Pancreas (tissue), 10 donors: ENCODE measurements at regions not wholly inside any gene's neighbourhood (a gene's known extent, or its start where the extent isn't known, plus 50 kb on each side); places are given as distances from the start of the nearest gene placed in this dataset.

ENCODE experiments used
- ATAC-seq, 4 donors: fragments of 200-7000 bp; cut with Tn5 transposase; one replicate each; pipeline versions ENCODE4 v1.8.0 to v1.9.1; 2020; ENCODE audit warnings: mild to moderate bottlenecking in 4 of 4, moderate library complexity in 4 of 4
- DNase-seq, 6 donors: peaks; one replicate each; pipeline ENCODE4 v3.0.0-alpha.2; 2020
- FAIRE-seq: peaks from 2 replicates; lab custom pipeline; 2012; peaks lifted over from hg19 to GRCh38; lab: Jason Lieb, UNC
- H3K27ac ChIP-seq, 4 donors: fragments of 200-600 bp; sonication (generic); 1 replicate in 3 of 4; 2 replicates in 1 of 4; pipeline versions ENCODE4 v1.5.0 to v1.8.0; 2020
- H3K27me3 ChIP-seq, 4 donors: fragments of 200-600 bp; one replicate each; pipeline ENCODE4 v1.8.0; 2021
- H3K36me3 ChIP-seq, 3 donors: fragments of 200-600 bp; sonication (generic) in 1 of 3; one replicate each; pipeline versions ENCODE4 v1.5.0 to v1.8.0; 2020 to 2021
- H3K4me1 ChIP-seq, 3 donors: fragments of 200-600 bp; one replicate each; pipeline ENCODE4 v1.8.0; 2021
- H3K4me3 ChIP-seq, 4 donors: fragments of 200-600 bp; sonication (generic) in 2 of 4; one replicate each; pipeline versions ENCODE4 v1.5.0 to v1.8.0; 2020 to 2021
- H3K9me3 ChIP-seq, 4 donors: fragments of 200-600 bp; one replicate each; pipeline ENCODE4 v1.8.0; 2021
- WGBS, 2 donors: extraction: QIAGEN DNeasy Blood & Tissue Kit; methylation state at CpG; one replicate each; pipeline ENCODE4 v1.1.7; 2013; 5-methylcytosine and 5-hydroxymethylcytosine counted together
- intact Hi-C, 3 donors: fragments of 100-400 bp; cut with DNase I; formaldehyde crosslinking; loops; one replicate each; pipeline versions ENCODE4 v1.11.1 to v1.14.2; 2022
- TF ChIP-seq, protein P1 (sequence below), 4 donors: fragments of 200-600 bp; sonication (generic) in 3 of 4; IDR thresholded peaks; one replicate each; pipeline versions ENCODE4 v1.5.0 to v1.8.0; 2021; ENCODE audit warnings: antibody characterized with exemption in 4 of 4
- donor health status: healthy with polysubstance abuse.
- donor health status: DM: no; HTN: no; CAD: no; lungs with moderate emphysema.
- donor health status: DM: no; HTN: no; CAD: no.
- donor health status: control.
- donor health status: control.
- donor health status: Bipolar disorder and iron deficiency.
- donor health status: DM: yes; HTN: yes; CAD: no.
- donor health status: DM: no; HTN: no; CAD: no.
- donor health status: DM: no; HTN: no; CAD: no.
- donor health status: DM: yes; HTN: yes; CAD: no.

DNA sequence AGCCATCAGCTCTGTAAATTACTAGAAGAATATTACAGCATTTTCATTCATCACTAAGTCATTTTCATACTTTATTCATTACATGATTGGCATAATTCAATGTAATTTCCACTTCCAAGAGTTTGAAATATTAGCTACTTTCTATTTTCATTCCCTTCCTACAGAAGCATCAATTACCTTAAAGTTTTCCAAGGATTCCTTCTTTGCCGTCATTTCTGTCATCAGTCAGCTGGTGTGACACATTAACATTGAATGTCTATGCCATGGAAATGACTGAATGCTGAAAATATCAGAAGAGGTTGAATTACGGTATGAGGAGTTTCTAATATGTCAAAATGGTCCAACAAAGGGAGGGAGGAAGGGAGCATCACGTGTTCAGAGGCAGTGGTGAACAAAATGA lies 718.2 kb upstream of the GRM7 start:
- DNase-seq (no peak), FAIRE-seq (no peak), ATAC-seq (no peak)
- H3K4me3 ChIP-seq, result no peak overlapping the region
- 79 to 82% methylated on average over 3 of the region's 3 CpGs for whole genome bisulfite sequencing, 2 donors
- H3K9me3 ChIP-seq, result no peaks in the 10 kb centered on the region
- TF ChIP-seq, protein P1, sequence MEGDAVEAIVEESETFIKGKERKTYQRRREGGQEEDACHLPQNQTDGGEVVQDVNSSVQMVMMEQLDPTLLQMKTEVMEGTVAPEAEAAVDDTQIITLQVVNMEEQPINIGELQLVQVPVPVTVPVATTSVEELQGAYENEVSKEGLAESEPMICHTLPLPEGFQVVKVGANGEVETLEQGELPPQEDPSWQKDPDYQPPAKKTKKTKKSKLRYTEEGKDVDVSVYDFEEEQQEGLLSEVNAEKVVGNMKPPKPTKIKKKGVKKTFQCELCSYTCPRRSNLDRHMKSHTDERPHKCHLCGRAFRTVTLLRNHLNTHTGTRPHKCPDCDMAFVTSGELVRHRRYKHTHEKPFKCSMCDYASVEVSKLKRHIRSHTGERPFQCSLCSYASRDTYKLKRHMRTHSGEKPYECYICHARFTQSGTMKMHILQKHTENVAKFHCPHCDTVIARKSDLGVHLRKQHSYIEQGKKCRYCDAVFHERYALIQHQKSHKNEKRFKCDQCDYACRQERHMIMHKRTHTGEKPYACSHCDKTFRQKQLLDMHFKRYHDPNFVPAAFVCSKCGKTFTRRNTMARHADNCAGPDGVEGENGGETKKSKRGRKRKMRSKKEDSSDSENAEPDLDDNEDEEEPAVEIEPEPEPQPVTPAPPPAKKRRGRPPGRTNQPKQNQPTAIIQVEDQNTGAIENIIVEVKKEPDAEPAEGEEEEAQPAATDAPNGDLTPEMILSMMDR (IDR thresholded peaks at IDR 0.05), result no peak
- no peak overlapping the region for H3K27ac ChIP-seq
- intact Hi-C loops, result no loop called here
- no peaks in the 10 kb centered on the region for H3K36me3 ChIP-seq
- H3K4me1 ChIP-seq, result no peaks in the 10 kb centered on the region
- no peaks in the 10 kb centered on the region for H3K27me3 ChIP-seq

GRCh38 chr3:6147883-6148282 lies 713.0 kb upstream of the GRM7 start:
- no peaks in the 10 kb centered on the region for H3K9me3 ChIP-seq
- no peak for DNase-seq
- no peaks in the 10 kb centered on the region for H3K36me3 ChIP-seq
- intact Hi-C loops, result no loop called here
- H3K4me3 ChIP-seq, result no peak overlapping the region
- H3K4me1 ChIP-seq, result no peaks in the 10 kb centered on the region
- WGBS, 2 donors, result 91 to 95% methylated on average over 6 of the region's 6 CpGs
- H3K27me3 ChIP-seq, result no peaks in the 10 kb centered on the region
- ATAC-seq, result no peak
- H3K27ac ChIP-seq, result no peak overlapping the region
- TF ChIP-seq, protein P1 (IDR thresholded peaks at IDR 0.05), result no peak
- FAIRE-seq, result no peak

GRCh38 chr3:6155650-6156338 lies 705.1 kb upstream of the GRM7 start:
- Histone ChIP-seq H3K27me3 (no peaks in the 10 kb centered on the region), H3K27ac (no peak overlapping the region), H3K36me3 (no peaks in the 10 kb centered on the region), H3K4me3 (no peak overlapping the region), H3K4me1 (no peaks in the 10 kb centered on the region), H3K9me3 (no peaks in the 10 kb centered on the region)
- intact Hi-C loops, result no loop called here
- 72 to 76% methylated on average over 4 of the region's 4 CpGs for WGBS, 2 donors
- FAIRE-seq, result no peak
- ATAC-seq, result no peak
- TF ChIP-seq, protein P1 (IDR thresholded peaks at IDR 0.05), result no peak
- DNase-seq, result no peak

GRCh38 chr3:6165951-6166350 lies 695.0 kb upstream of the GRM7 start:
- DNase-seq, result no peak
- TF ChIP-seq, protein P1 (IDR thresholded peaks at IDR 0.05), result no peak
- no peak overlapping the region for H3K4me3 ChIP-seq
- H3K27me3 ChIP-seq, result no peaks in the 10 kb centered on the region
- FAIRE-seq, result no peak
- no peaks in the 10 kb centered on the region for H3K9me3 ChIP-seq
- H3K36me3 ChIP-seq, result no peaks in the 10 kb centered on the region
- H3K27ac ChIP-seq, result no peak overlapping the region
- no peaks in the 10 kb centered on the region for H3K4me1 ChIP-seq
- intact Hi-C loops, result no loop called here
- WGBS, 2 donors, result 79 to 82% methylated on average over 6 of the region's 6 CpGs
- ATAC-seq, result no peak

- Histone ChIP-seq H3K4me3 (no peak overlapping the region), H3K27me3 (no peaks in the 10 kb centered on the region), H3K27ac (no peak overlapping the region), H3K4me1 (no peaks in the 10 kb centered on the region), H3K36me3 (no peaks in the 10 kb centered on the region), H3K9me3 (no peaks in the 10 kb centered on the region)
- FAIRE-seq (no peak), DNase-seq (no peak), ATAC-seq (no peak)
- intact Hi-C loops, result no loop called here
- TF ChIP-seq, protein P1 (IDR thresholded peaks at IDR 0.05), result no peak
- 76 to 77% methylated on average over 8 of the region's 8 CpGs for WGBS, 2 donors
Measured at GRCh38 chr3:6168256-6168655, 692.7 kb upstream of the GRM7 start.
